H1 (cell line): ENCODE measurements at regions not wholly inside any gene's neighbourhood (a gene's known extent, or its start where the extent isn't known, plus 50 kb on each side); places are given as distances from the start of the nearest gene placed in this dataset.

ENCODE experiments used
- CTCF ChIA-PET: fragments of 300-600 bp; sonication (Branson Sonifier 250); formaldehyde crosslinking; loops from one replicate; lab custom pipeline; 2021; ENCODE audit not compliant: partially characterized antibody; lab: Charles Lee
- POLR2A ChIA-PET: fragments of 300-600 bp; sonication (Branson Sonifier 250); formaldehyde crosslinking; loops from one replicate; lab custom pipeline; 2021; ENCODE audit warnings: inconsistent platforms; ENCODE audit not compliant: partially characterized antibody; lab: Charles Lee
- DNase-seq, 2 experiments: peaks; one replicate each; pipeline versions ENCODE4 v3.0.0 to v3.0.0-alpha.2; 2010 to 2022; ENCODE audit warnings: low spot score in 2 of 2, low read depth in 1 of 2, mixed read lengths in 1 of 2
- FAIRE-seq: peaks from 2 replicates; lab custom pipeline; 2011; peaks lifted over from hg19 to GRCh38; lab: Jason Lieb, UNC
- H2AFZ ChIP-seq: 2 replicates; pipeline ENCODE4 v1.8.1; 2012; ENCODE audit warnings: low read length, inconsistent platforms
- H2AK5ac ChIP-seq: 2 replicates; pipeline ENCODE4 v1.6.1; 2013; ENCODE audit warnings: low read depth, low read length
- H2BK120ac ChIP-seq: replicated peaks from 2 replicates; pipeline ENCODE3; 2013; ENCODE audit warnings: low read depth, low read length, inconsistent platforms
- H2BK12ac ChIP-seq: 2 replicates; pipeline ENCODE4 v1.6.1; 2013; ENCODE audit warnings: low read depth, low read length
- H2BK15ac ChIP-seq: 2 replicates; pipeline ENCODE4 v1.6.1; 2013; ENCODE audit warnings: low read length
- H2BK20ac ChIP-seq: 2 replicates; pipeline ENCODE4 v1.6.1; 2013; ENCODE audit warnings: low read length
- H2BK5ac ChIP-seq: 2 replicates; pipeline ENCODE4 v1.6.1; 2013; ENCODE audit warnings: low read depth, low read length
- H3K14ac ChIP-seq: 2 replicates; pipeline ENCODE4 v1.6.1; 2013; ENCODE audit warnings: inconsistent platforms; ENCODE audit not compliant: insufficient read length
- H3K18ac ChIP-seq: 2 replicates; pipeline ENCODE4 v1.6.1; 2013; ENCODE audit warnings: low read length; ENCODE audit errors: extremely low read depth
- H3K23ac ChIP-seq: 2 replicates; pipeline ENCODE4 v1.6.1; 2013; ENCODE audit warnings: inconsistent platforms; ENCODE audit not compliant: insufficient read length
- H3K23me2 ChIP-seq: 2 replicates; pipeline ENCODE4 v1.6.1; 2013; ENCODE audit warnings: low read depth, low read length
- H3K27ac ChIP-seq: 2 replicates; pipeline ENCODE4 v1.6.1; 2011; ENCODE audit warnings: low read depth, low read length, inconsistent platforms
- H3K27me3 ChIP-seq, 4 experiments: replicated peaks in 1 of 4; 1 replicate in 1 of 4; 2 replicates in 3 of 4; pipeline versions ENCODE4 v1.6.1 to v1.8.1; 2011 to 2013; ENCODE audit warnings: low read length in 3 of 4, mild to moderate bottlenecking in 3 of 4, inconsistent platforms in 2 of 4, mixed read lengths in 2 of 4, moderate library complexity in 1 of 4; ENCODE audit not compliant: control insufficient read depth in 3 of 4, insufficient read depth in 3 of 4; ENCODE audit errors: extremely low read depth in 1 of 4
- H3K36me3 ChIP-seq, 4 experiments: 2 replicates each; pipeline versions ENCODE4 v1.6.1 to v1.8.1; 2011 to 2013; ENCODE audit warnings: mild to moderate bottlenecking in 4 of 4, low read length in 3 of 4, moderate library complexity in 2 of 4, control low read depth in 1 of 4, inconsistent platforms in 1 of 4; ENCODE audit not compliant: insufficient read depth in 4 of 4, control insufficient read depth in 2 of 4
- H3K4ac ChIP-seq: replicated peaks from 2 replicates; pipeline ENCODE3; 2013; ENCODE audit warnings: low read length, low read depth, mixed read lengths, inconsistent platforms; ENCODE audit not compliant: insufficient read length
- H3K4me1 ChIP-seq, 4 experiments: replicated peaks in 1 of 4; 1 replicate in 1 of 4; 2 replicates in 3 of 4; pipeline versions ENCODE4 v1.6.1 to v1.8.1; 2011 to 2013; ENCODE audit warnings: low read length in 3 of 4, inconsistent platforms in 2 of 4, mixed read lengths in 1 of 4; ENCODE audit not compliant: insufficient read depth in 4 of 4, control insufficient read depth in 3 of 4
- H3K4me2 ChIP-seq, 2 experiments: 2 replicates each; pipeline versions ENCODE4 v1.6.1 to v1.8.1; 2011 to 2013; ENCODE audit warnings: low read depth in 2 of 2, low read length in 2 of 2, control low read depth in 1 of 2, inconsistent platforms in 1 of 2, mild to moderate bottlenecking in 1 of 2; ENCODE audit not compliant: insufficient read depth in 1 of 2
- H3K4me3 ChIP-seq, 4 experiments: fragments of 200-600, 300-600 bp in 1 of 4; sonication (generic), shearing (Covaris generic), sonication (Bioruptor Twin) in 1 of 4; 2 replicates each; pipeline versions ENCODE4 v1.5.1 to v1.8.1; 2011 to 2016; ENCODE audit warnings: low read length in 4 of 4, low read depth in 3 of 4, control low read depth in 2 of 4, inconsistent platforms in 2 of 4, mild to moderate bottlenecking in 2 of 4, mixed read lengths in 1 of 4, moderate library complexity in 1 of 4; ENCODE audit not compliant: insufficient read depth in 2 of 4; ENCODE audit errors: extremely low read depth in 1 of 4
- H3K56ac ChIP-seq: replicated peaks from 2 replicates; pipeline ENCODE3; 2013; ENCODE audit warnings: low read depth, mild to moderate bottlenecking, mixed read lengths, low read length, inconsistent platforms; ENCODE audit not compliant: insufficient read length
- H3K79me1 ChIP-seq: 2 replicates; pipeline ENCODE4 v1.6.1; 2013; ENCODE audit warnings: low read depth, low read length, control low read depth
- H3K79me2 ChIP-seq, 2 experiments: 2 replicates each; pipeline versions ENCODE4 v1.6.1 to v1.8.1; 2012 to 2013; ENCODE audit warnings: low read length in 2 of 2, mild to moderate bottlenecking in 2 of 2, inconsistent platforms in 1 of 2; ENCODE audit not compliant: insufficient read depth in 2 of 2, control insufficient read depth in 1 of 2
- H3K9ac ChIP-seq, 4 experiments: replicated peaks in 1 of 4; 1 replicate in 1 of 4; 2 replicates in 3 of 4; pipeline versions ENCODE4 v1.6.1 to v1.8.1; 2011 to 2013; ENCODE audit warnings: low read depth in 3 of 4, low read length in 3 of 4, control low read depth in 2 of 4, mild to moderate bottlenecking in 2 of 4, moderate library complexity in 2 of 4, inconsistent platforms in 1 of 4; ENCODE audit errors: extremely low read depth in 1 of 4
- H3K9me3 ChIP-seq, 2 experiments: 2 replicates each; pipeline versions ENCODE4 v1.6.1 to v1.8.1; 2012 to 2013; ENCODE audit warnings: mild to moderate bottlenecking in 2 of 2, moderate library complexity in 2 of 2, control low read depth in 1 of 2, inconsistent platforms in 1 of 2, low read depth in 1 of 2, low read length in 1 of 2, mixed read lengths in 1 of 2; ENCODE audit not compliant: insufficient read depth in 2 of 2
- H4K20me1 ChIP-seq, 2 experiments: replicated peaks in 1 of 2; 2 replicates each; pipeline versions ENCODE3 to v1.8.1; 2011 to 2013; ENCODE audit warnings: inconsistent platforms in 2 of 2, low read length in 2 of 2, mild to moderate bottlenecking in 1 of 2; ENCODE audit not compliant: insufficient read depth in 2 of 2, control insufficient read depth in 1 of 2
- H4K5ac ChIP-seq: 2 replicates; pipeline ENCODE4 v1.6.1; 2013; ENCODE audit warnings: low read length, low read depth, mixed read lengths, inconsistent platforms; ENCODE audit not compliant: insufficient read length
- H4K8ac ChIP-seq: 2 replicates; pipeline ENCODE4 v1.8.0; 2013; ENCODE audit warnings: mild to moderate bottlenecking, moderate library complexity, low read length, inconsistent platforms; ENCODE audit not compliant: insufficient read depth; ENCODE audit errors: extremely low read depth
- H4K91ac ChIP-seq: replicated peaks from 2 replicates; pipeline ENCODE3; 2013; ENCODE audit warnings: low read length, mixed read lengths, inconsistent platforms; ENCODE audit not compliant: insufficient read length
- BRCA1 ChIP-seq: IDR thresholded peaks from 2 replicates; pipeline ENCODE4 v1.6.1; 2012; ENCODE audit warnings: low read depth, low read length, improper control_type of control experiment
- USF2 ChIP-seq: IDR thresholded peaks from 2 replicates; pipeline ENCODE4 v1.6.1; 2011; ENCODE audit warnings: low read length, improper control_type of control experiment
- WGBS, 2 experiments: shearing (Covaris generic) in 1 of 2; methylation state at CpG; one replicate each; pipeline versions ENCODE4 v1.1.6 to v1.1.7; 2013 to 2015; ENCODE audit warnings: low lambda C conversion rate in 2 of 2, mixed read lengths in 2 of 2, inconsistent platforms in 1 of 2, low coverage in 1 of 2, missing lambda C conversion rate in 1 of 2; ENCODE audit not compliant: insufficient replicate concordance in 2 of 2, insufficient coverage in 1 of 2, insufficient read length in 1 of 2; ENCODE audit errors: extremely low coverage in 1 of 2, missing lambda C conversion rate in 1 of 2; 5-methylcytosine and 5-hydroxymethylcytosine counted together

GRCh38 chr16:51374346-51374745 lies 223.3 kb upstream of the SALL1 start:
- no peak overlapping the region for H2BK12ac ChIP-seq
- H3K4me1 ChIP-seq = no peaks in the 10 kb centered on the region
- H3K9me3 ChIP-seq = no peaks in the 10 kb centered on the region
- H3K4ac ChIP-seq = no peak overlapping the region
- no peaks in the 10 kb centered on the region; the same call in 1 of the 2 replicates for H3K23me2 ChIP-seq
- H3K18ac ChIP-seq = no peak overlapping the region
- H4K20me1 ChIP-seq = no peaks in the 10 kb centered on the region
- no peak overlapping the region for H2BK120ac ChIP-seq
- H2AFZ ChIP-seq = no peak overlapping the region
- H3K27me3 ChIP-seq = no peaks in the 10 kb centered on the region
- FAIRE-seq = no peak
- H3K27ac ChIP-seq = no peak overlapping the region
- H2AK5ac ChIP-seq = no peak overlapping the region
- no peak overlapping the region for H3K4me3 ChIP-seq
- CTCF ChIA-PET = no interaction called here
- H3K79me1 ChIP-seq = no peaks in the 10 kb centered on the region
- no peak overlapping the region for H4K5ac ChIP-seq
- no peak overlapping the region for H3K56ac ChIP-seq
- no peak overlapping the region for H2BK15ac ChIP-seq
- no peak overlapping the region for H3K4me2 ChIP-seq
- no peak overlapping the region for H4K8ac ChIP-seq
- H3K79me2 ChIP-seq = no peaks in the 10 kb centered on the region
- H3K36me3 ChIP-seq = no peaks in the 10 kb centered on the region
- no peak overlapping the region for H2BK5ac ChIP-seq
- 92% methylated on average over 2 of the region's 2 CpGs; no CpG with 5 or more reads in 1 of the 2 experiments for WGBS, 2 experiments
- DNase-seq = no peak
- no peak overlapping the region for H2BK20ac ChIP-seq
- TF ChIP-seq USF2 (no peak), BRCA1 (no peak)
- TF ChIP-seq, all 59 proteins: peak for 0
- no peak overlapping the region for H3K23ac ChIP-seq
- H3K9ac ChIP-seq = no peak overlapping the region
- POLR2A ChIA-PET = no interaction called here
- H4K91ac ChIP-seq = no peak overlapping the region
- H3K14ac ChIP-seq = no peak overlapping the region
